ENCODE measurements at regions not wholly inside any gene's neighbourhood (a gene's known extent, or its start where the extent isn't known, plus 50 kb on each side); places are given as distances from the start of the nearest gene placed in this dataset.

- no peak for ATAC-seq
Measured at GRCh38 chr10:55358539-55358938, 557.5 kb upstream of the PCDH15 start.

GRCh38 chr10:55353414-55353813 is 552.4 kb upstream of the PCDH15 start:
- no peak for ATAC-seq

- no peak for ATAC-seq
Measured at GRCh38 chr10:55351431-55351830, 550.4 kb upstream of the PCDH15 start.

GRCh38 chr10:55348534-55348933 is 547.5 kb upstream of the PCDH15 start:
- no peak for ATAC-seq

- ATAC-seq, result no peak
Measured at GRCh38 chr10:55330486-55330885, 529.5 kb upstream of the PCDH15 start.

GRCh38 chr10:55329796-55330195 is 528.8 kb upstream of the PCDH15 start:
- no peak for ATAC-seq

- ATAC-seq, result no peak
Measured at GRCh38 chr10:55320187-55320700, 519.2 kb upstream of the PCDH15 start.

- no peak for ATAC-seq
Measured at GRCh38 chr10:55311848-55312635, 511.0 kb upstream of the PCDH15 start.

GRCh38 chr10:55310143-55310542 is 509.1 kb upstream of the PCDH15 start:
- ATAC-seq, result no peak

- ATAC-seq, result no peak
Measured at GRCh38 chr10:55305285-55305684, 504.3 kb upstream of the PCDH15 start.

- ATAC-seq, result no peak
Measured at GRCh38 chr10:55287346-55287745, 486.3 kb upstream of the PCDH15 start.

- ATAC-seq, result no peak
Measured at GRCh38 chr10:55283031-55283430, 482.0 kb upstream of the PCDH15 start.

- no peak for ATAC-seq
Measured at GRCh38 chr10:55280696-55281095, 479.7 kb upstream of the PCDH15 start.

- ATAC-seq, result no peak
Measured at GRCh38 chr10:55277549-55277948, 476.5 kb upstream of the PCDH15 start.

GRCh38 chr10:55274367-55274766 is 473.3 kb upstream of the PCDH15 start:
- no peak for ATAC-seq

GRCh38 chr10:55273946-55274345 is 472.9 kb upstream of the PCDH15 start:
- no peak for ATAC-seq

GRCh38 chr10:55272886-55273285 is 471.9 kb upstream of the PCDH15 start:
- no peak for ATAC-seq

GRCh38 chr10:55266797-55267196 is 465.8 kb upstream of the PCDH15 start:
- no peak for ATAC-seq

GRCh38 chr10:55263327-55263726 is 462.3 kb upstream of the PCDH15 start:
- no peak for ATAC-seq

- no peak for ATAC-seq
Measured at GRCh38 chr10:55242544-55242943, 441.5 kb upstream of the PCDH15 start.

- no peak for ATAC-seq
Measured at GRCh38 chr10:55237462-55237861, 436.4 kb upstream of the PCDH15 start.

GRCh38 chr10:55233505-55233904 is 432.5 kb upstream of the PCDH15 start:
- ATAC-seq, result no peak

- no peak for ATAC-seq
Measured at GRCh38 chr10:55233090-55233489, 432.1 kb upstream of the PCDH15 start.

- ATAC-seq, result no peak
Measured at GRCh38 chr10:55232553-55232952, 431.5 kb upstream of the PCDH15 start.

- ATAC-seq, result no peak
Measured at GRCh38 chr10:55227967-55228366, 426.9 kb upstream of the PCDH15 start.

Measured in esophagus mucosa (tissue), 1 donor.